H1 (cell line): ENCODE measurements at regions not wholly inside any gene's neighbourhood (a gene's known extent, or its start where the extent isn't known, plus 50 kb on each side); places are given as distances from the start of the nearest gene placed in this dataset.

Experiments used
- CTCF ChIA-PET: fragments of 300-600 bp; sonication (Branson Sonifier 250); formaldehyde crosslinking; loops from one replicate; lab custom pipeline; 2021; ENCODE audit not compliant: partially characterized antibody; lab: Charles Lee
- POLR2A ChIA-PET: fragments of 300-600 bp; sonication (Branson Sonifier 250); formaldehyde crosslinking; loops from one replicate; lab custom pipeline; 2021; ENCODE audit warnings: inconsistent platforms; ENCODE audit not compliant: partially characterized antibody; lab: Charles Lee
- DNase-seq, 2 experiments: peaks; one replicate each; pipeline versions ENCODE4 v3.0.0 to v3.0.0-alpha.2; 2010 to 2022; ENCODE audit warnings: low spot score in 2 of 2, low read depth in 1 of 2, mixed read lengths in 1 of 2
- FAIRE-seq: peaks from 2 replicates; lab custom pipeline; 2011; peaks lifted over from hg19 to GRCh38; lab: Jason Lieb, UNC
- H2AFZ ChIP-seq: 2 replicates; pipeline ENCODE4 v1.8.1; 2012; ENCODE audit warnings: low read length, inconsistent platforms
- H2AK5ac ChIP-seq: 2 replicates; pipeline ENCODE4 v1.6.1; 2013; ENCODE audit warnings: low read depth, low read length
- H2BK120ac ChIP-seq: replicated peaks from 2 replicates; pipeline ENCODE3; 2013; ENCODE audit warnings: low read depth, low read length, inconsistent platforms
- H2BK12ac ChIP-seq: 2 replicates; pipeline ENCODE4 v1.6.1; 2013; ENCODE audit warnings: low read depth, low read length
- H2BK15ac ChIP-seq: 2 replicates; pipeline ENCODE4 v1.6.1; 2013; ENCODE audit warnings: low read length
- H2BK20ac ChIP-seq: 2 replicates; pipeline ENCODE4 v1.6.1; 2013; ENCODE audit warnings: low read length
- H2BK5ac ChIP-seq: 2 replicates; pipeline ENCODE4 v1.6.1; 2013; ENCODE audit warnings: low read depth, low read length
- H3K14ac ChIP-seq: 2 replicates; pipeline ENCODE4 v1.6.1; 2013; ENCODE audit warnings: inconsistent platforms; ENCODE audit not compliant: insufficient read length
- H3K18ac ChIP-seq: 2 replicates; pipeline ENCODE4 v1.6.1; 2013; ENCODE audit warnings: low read length; ENCODE audit errors: extremely low read depth
- H3K23ac ChIP-seq: 2 replicates; pipeline ENCODE4 v1.6.1; 2013; ENCODE audit warnings: inconsistent platforms; ENCODE audit not compliant: insufficient read length
- H3K23me2 ChIP-seq: 2 replicates; pipeline ENCODE4 v1.6.1; 2013; ENCODE audit warnings: low read depth, low read length
- H3K27ac ChIP-seq: 2 replicates; pipeline ENCODE4 v1.6.1; 2011; ENCODE audit warnings: low read depth, low read length, inconsistent platforms
- H3K27me3 ChIP-seq, 4 experiments: replicated peaks in 1 of 4; 1 replicate in 1 of 4; 2 replicates in 3 of 4; pipeline versions ENCODE4 v1.6.1 to v1.8.1; 2011 to 2013; ENCODE audit warnings: low read length in 3 of 4, mild to moderate bottlenecking in 3 of 4, inconsistent platforms in 2 of 4, mixed read lengths in 2 of 4, moderate library complexity in 1 of 4; ENCODE audit not compliant: control insufficient read depth in 3 of 4, insufficient read depth in 3 of 4; ENCODE audit errors: extremely low read depth in 1 of 4
- H3K36me3 ChIP-seq, 4 experiments: 2 replicates each; pipeline versions ENCODE4 v1.6.1 to v1.8.1; 2011 to 2013; ENCODE audit warnings: mild to moderate bottlenecking in 4 of 4, low read length in 3 of 4, moderate library complexity in 2 of 4, control low read depth in 1 of 4, inconsistent platforms in 1 of 4; ENCODE audit not compliant: insufficient read depth in 4 of 4, control insufficient read depth in 2 of 4
- H3K4ac ChIP-seq: replicated peaks from 2 replicates; pipeline ENCODE3; 2013; ENCODE audit warnings: low read length, low read depth, mixed read lengths, inconsistent platforms; ENCODE audit not compliant: insufficient read length
- H3K4me1 ChIP-seq, 4 experiments: replicated peaks in 1 of 4; 1 replicate in 1 of 4; 2 replicates in 3 of 4; pipeline versions ENCODE4 v1.6.1 to v1.8.1; 2011 to 2013; ENCODE audit warnings: low read length in 3 of 4, inconsistent platforms in 2 of 4, mixed read lengths in 1 of 4; ENCODE audit not compliant: insufficient read depth in 4 of 4, control insufficient read depth in 3 of 4
- H3K4me2 ChIP-seq, 2 experiments: 2 replicates each; pipeline versions ENCODE4 v1.6.1 to v1.8.1; 2011 to 2013; ENCODE audit warnings: low read depth in 2 of 2, low read length in 2 of 2, control low read depth in 1 of 2, inconsistent platforms in 1 of 2, mild to moderate bottlenecking in 1 of 2; ENCODE audit not compliant: insufficient read depth in 1 of 2
- H3K4me3 ChIP-seq, 4 experiments: fragments of 200-600, 300-600 bp in 1 of 4; sonication (generic), shearing (Covaris generic), sonication (Bioruptor Twin) in 1 of 4; 2 replicates each; pipeline versions ENCODE4 v1.5.1 to v1.8.1; 2011 to 2016; ENCODE audit warnings: low read length in 4 of 4, low read depth in 3 of 4, control low read depth in 2 of 4, inconsistent platforms in 2 of 4, mild to moderate bottlenecking in 2 of 4, mixed read lengths in 1 of 4, moderate library complexity in 1 of 4; ENCODE audit not compliant: insufficient read depth in 2 of 4; ENCODE audit errors: extremely low read depth in 1 of 4
- H3K56ac ChIP-seq: replicated peaks from 2 replicates; pipeline ENCODE3; 2013; ENCODE audit warnings: low read depth, mild to moderate bottlenecking, mixed read lengths, low read length, inconsistent platforms; ENCODE audit not compliant: insufficient read length
- H3K79me1 ChIP-seq: 2 replicates; pipeline ENCODE4 v1.6.1; 2013; ENCODE audit warnings: low read depth, low read length, control low read depth
- H3K79me2 ChIP-seq, 2 experiments: 2 replicates each; pipeline versions ENCODE4 v1.6.1 to v1.8.1; 2012 to 2013; ENCODE audit warnings: low read length in 2 of 2, mild to moderate bottlenecking in 2 of 2, inconsistent platforms in 1 of 2; ENCODE audit not compliant: insufficient read depth in 2 of 2, control insufficient read depth in 1 of 2
- H3K9ac ChIP-seq, 4 experiments: replicated peaks in 1 of 4; 1 replicate in 1 of 4; 2 replicates in 3 of 4; pipeline versions ENCODE4 v1.6.1 to v1.8.1; 2011 to 2013; ENCODE audit warnings: low read depth in 3 of 4, low read length in 3 of 4, control low read depth in 2 of 4, mild to moderate bottlenecking in 2 of 4, moderate library complexity in 2 of 4, inconsistent platforms in 1 of 4; ENCODE audit errors: extremely low read depth in 1 of 4
- H3K9me3 ChIP-seq, 2 experiments: 2 replicates each; pipeline versions ENCODE4 v1.6.1 to v1.8.1; 2012 to 2013; ENCODE audit warnings: mild to moderate bottlenecking in 2 of 2, moderate library complexity in 2 of 2, control low read depth in 1 of 2, inconsistent platforms in 1 of 2, low read depth in 1 of 2, low read length in 1 of 2, mixed read lengths in 1 of 2; ENCODE audit not compliant: insufficient read depth in 2 of 2
- H4K20me1 ChIP-seq, 2 experiments: replicated peaks in 1 of 2; 2 replicates each; pipeline versions ENCODE3 to v1.8.1; 2011 to 2013; ENCODE audit warnings: inconsistent platforms in 2 of 2, low read length in 2 of 2, mild to moderate bottlenecking in 1 of 2; ENCODE audit not compliant: insufficient read depth in 2 of 2, control insufficient read depth in 1 of 2
- H4K5ac ChIP-seq: 2 replicates; pipeline ENCODE4 v1.6.1; 2013; ENCODE audit warnings: low read length, low read depth, mixed read lengths, inconsistent platforms; ENCODE audit not compliant: insufficient read length
- H4K8ac ChIP-seq: 2 replicates; pipeline ENCODE4 v1.8.0; 2013; ENCODE audit warnings: mild to moderate bottlenecking, moderate library complexity, low read length, inconsistent platforms; ENCODE audit not compliant: insufficient read depth; ENCODE audit errors: extremely low read depth
- H4K91ac ChIP-seq: replicated peaks from 2 replicates; pipeline ENCODE3; 2013; ENCODE audit warnings: low read length, mixed read lengths, inconsistent platforms; ENCODE audit not compliant: insufficient read length
- BCL11A ChIP-seq, 2 experiments: IDR thresholded peaks; one replicate each; pipeline ENCODE4 v1.6.1; 2011; ENCODE audit warnings: low read depth in 2 of 2, low read length in 2 of 2, mild to moderate bottlenecking in 2 of 2
- CTBP2 ChIP-seq: IDR thresholded peaks from 2 replicates; pipeline ENCODE4 v1.7.0; 2011; ENCODE audit warnings: borderline replicate concordance, mild to moderate bottlenecking, moderate library complexity, mixed read lengths, low read length; ENCODE audit not compliant: insufficient read depth, insufficient read length
- PHF8 ChIP-seq: fragments of 200-600 bp; sonication (generic); conservative IDR thresholded peaks from 2 replicates; pipeline ENCODE4 v1.7.1; 2012; ENCODE audit warnings: low read depth, mild to moderate bottlenecking, inconsistent platforms, low read length, moderate library complexity
- POLR2AphosphoS5 ChIP-seq: IDR thresholded peaks from 2 replicates; pipeline ENCODE4 v1.6.1; 2011; ENCODE audit warnings: low read depth, low read length
- WGBS, 2 experiments: shearing (Covaris generic) in 1 of 2; methylation state at CpG; one replicate each; pipeline versions ENCODE4 v1.1.6 to v1.1.7; 2013 to 2015; ENCODE audit warnings: low lambda C conversion rate in 2 of 2, mixed read lengths in 2 of 2, inconsistent platforms in 1 of 2, low coverage in 1 of 2, missing lambda C conversion rate in 1 of 2; ENCODE audit not compliant: insufficient replicate concordance in 2 of 2, insufficient coverage in 1 of 2, insufficient read length in 1 of 2; ENCODE audit errors: extremely low coverage in 1 of 2, missing lambda C conversion rate in 1 of 2; 5-methylcytosine and 5-hydroxymethylcytosine counted together

DNA sequence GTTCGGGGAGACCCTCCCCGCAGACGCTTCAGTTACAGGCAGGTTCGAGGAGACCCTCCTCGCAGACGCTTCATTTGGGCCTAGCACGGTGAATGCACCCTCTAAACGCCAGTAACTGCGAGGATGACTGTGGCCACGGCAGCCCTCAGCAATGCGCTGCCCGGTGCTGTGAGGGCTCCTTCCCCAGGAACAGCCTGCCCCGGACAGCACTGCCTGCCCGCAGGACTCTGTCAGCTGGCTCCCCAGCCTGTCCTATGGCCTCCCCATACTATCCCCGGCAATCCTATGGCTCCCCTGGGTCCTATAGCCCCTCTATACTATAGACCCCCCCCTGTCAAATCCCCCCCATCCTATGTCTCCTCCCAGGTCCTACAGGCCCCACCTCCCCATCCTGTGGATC, 238.9 kb downstream of the RBFOX3 start:
- FAIRE-seq (no peak), DNase-seq (no peak)
- Histone ChIP-seq H3K36me3 (no peaks in the 10 kb centered on the region), H3K23ac (no peak overlapping the region), H4K20me1 (peaks cover 0 to 5% of the 10 kb centered on the region in 2 experiments), H3K79me2 (no peaks in the 10 kb centered on the region), H3K9me3 (no peaks in the 10 kb centered on the region), H4K5ac (no peak overlapping the region), H2BK120ac (no peak overlapping the region), H3K4ac (no peak overlapping the region), H3K14ac (no peak overlapping the region), H4K8ac (no peak overlapping the region; the same call in 1 of the 2 replicates), H3K79me1 (no peaks in the 10 kb centered on the region), H3K18ac (no peak overlapping the region), H3K27ac (no peak overlapping the region), H2AFZ (no peak overlapping the region), H2BK15ac (no peak overlapping the region), H3K4me3 (no peak overlapping the region), H3K9ac (no peak overlapping the region), H2AK5ac (no peak overlapping the region), H3K23me2 (no peaks in the 10 kb centered on the region), H3K4me2 (no peak overlapping the region), H2BK20ac (no peak overlapping the region), H3K56ac (no peak overlapping the region), H2BK5ac (no peak overlapping the region), H4K91ac (no peak overlapping the region), H3K4me1 (peaks cover 0 to 3% (median under 1%) of the 10 kb centered on the region in 4 experiments; a peak in 2 of 7 replicates), H2BK12ac (no peak overlapping the region), H3K27me3 (no peaks in the 10 kb centered on the region)
- CTCF ChIA-PET, result interaction anchor here (1.5 to 9.7 kb wide), 2 partner anchors 19 to 184 kb away, joined by 3 to 108 read pairs; no protein-coding TSS in a partner anchor
- WGBS, 2 experiments, result 83% methylated on average over 12 of the region's 15 CpGs; no CpG with 5 or more reads in 1 of the 2 experiments
- POLR2A ChIA-PET, result no interaction called here
- no peak for TF ChIP-seq PHF8
- no peak for TF ChIP-seq CTBP2
- no peak for TF ChIP-seq BCL11A (IDR thresholded peaks at IDR 0.05; ENCODE audit: low read depth in 2 of 2, low read length in 2 of 2)
- no peak for TF ChIP-seq POLR2AphosphoS5
